HepG2 (cell line): ENCODE measurements at regions not wholly inside any gene's neighbourhood (a gene's known extent, or its start where the extent isn't known, plus 50 kb on each side); places are given as distances from the start of the nearest gene placed in this dataset.

Experiments
- CEBPB ChIP-seq: IDR thresholded peaks from 2 replicates; pipeline ENCODE4 v1.6.1; 2011; ENCODE audit warnings: low read depth, low read length, improper control_type of control experiment, borderline replicate concordance
- CTCF ChIP-seq: sonication (generic); formaldehyde crosslinking; IDR thresholded peaks from 2 replicates; pipeline ENCODE4 v1.5.0; 2020; ENCODE audit warnings: mild to moderate bottlenecking, missing genetic modification reagents, moderate library complexity
- ELF1 ChIP-seq: sonication (generic); formaldehyde crosslinking; IDR thresholded peaks from 2 replicates; pipeline ENCODE4 v1.4.0; 2020; ENCODE audit warnings: missing genetic modification reagents
- FLYWCH1 ChIP-seq: sonication (generic); formaldehyde crosslinking; IDR thresholded peaks from 2 replicates; pipeline ENCODE4 v1.8.1; 2023; ENCODE audit warnings: mild to moderate bottlenecking, missing genetic modification reagents
- PHF8 ChIP-seq: sonication (generic); formaldehyde crosslinking; IDR thresholded peaks from 2 replicates; pipeline ENCODE4 v1.5.0; 2020; ENCODE audit warnings: missing genetic modification reagents
- SETDB1 ChIP-seq: sonication (generic); formaldehyde crosslinking; IDR thresholded peaks from 2 replicates; pipeline ENCODE4 v1.5.1; 2020; ENCODE audit warnings: missing genetic modification reagents, mild to moderate bottlenecking, borderline replicate concordance
- ZNF207 ChIP-seq: fragments of 450-650 bp; IDR thresholded peaks from 2 replicates; pipeline ENCODE4 v1.6.1; 2016; ENCODE audit warnings: antibody characterized with exemption, borderline replicate concordance
- ZNF337 ChIP-seq: sonication (generic); formaldehyde crosslinking; IDR thresholded peaks from 2 replicates; pipeline ENCODE4 v1.5.1; 2020; ENCODE audit warnings: missing genetic modification reagents, low read depth, mild to moderate bottlenecking, borderline replicate concordance
- ZSCAN31 ChIP-seq: sonication (generic); formaldehyde crosslinking; IDR thresholded peaks from 2 replicates; pipeline ENCODE4 v1.5.0; 2020; ENCODE audit warnings: low read depth, mild to moderate bottlenecking, missing genetic modification reagents

- TF ChIP-seq ZNF207 (no peak), CEBPB (no peak), CTCF (CRISPR knock-in tag) (no peak), ELF1 (CRISPR knock-in tag) (no peak), ZNF337 (CRISPR knock-in tag) (no peak), PHF8 (CRISPR knock-in tag) (no peak), SETDB1 (CRISPR knock-in tag) (no peak), ZSCAN31 (CRISPR knock-in tag) (no peak), FLYWCH1 (no peak)
Measured at GRCh38 chr2:122070241-122070731, 314.8 kb downstream of the TSN start.
